ENCODE measurements at regions not wholly inside any gene's neighbourhood (a gene's known extent, or its start where the extent isn't known, plus 50 kb on each side); places are given as distances from the start of the nearest gene placed in this dataset.

DNA sequence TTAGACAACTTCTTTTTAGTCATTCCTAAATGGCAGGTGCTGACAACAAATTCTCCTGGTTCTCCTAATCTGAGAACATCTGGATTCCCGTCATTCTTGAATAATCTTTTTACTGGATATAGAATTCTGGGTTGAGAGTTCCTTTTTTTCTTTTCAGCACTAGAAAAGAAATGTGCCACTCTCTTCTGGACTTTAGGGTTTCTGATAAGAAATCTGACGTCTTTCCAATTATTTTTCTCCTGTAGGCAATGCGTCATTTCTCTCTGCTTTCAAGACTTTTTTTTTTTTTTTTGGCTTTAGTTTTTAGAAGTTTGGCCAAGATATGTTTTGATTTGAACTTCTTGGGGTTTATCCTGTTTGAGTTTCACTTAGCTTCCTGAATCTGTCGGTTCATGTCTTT, 66.1 kb upstream of the RNF24 start:
- TF ChIP-seq, protein P1, sequence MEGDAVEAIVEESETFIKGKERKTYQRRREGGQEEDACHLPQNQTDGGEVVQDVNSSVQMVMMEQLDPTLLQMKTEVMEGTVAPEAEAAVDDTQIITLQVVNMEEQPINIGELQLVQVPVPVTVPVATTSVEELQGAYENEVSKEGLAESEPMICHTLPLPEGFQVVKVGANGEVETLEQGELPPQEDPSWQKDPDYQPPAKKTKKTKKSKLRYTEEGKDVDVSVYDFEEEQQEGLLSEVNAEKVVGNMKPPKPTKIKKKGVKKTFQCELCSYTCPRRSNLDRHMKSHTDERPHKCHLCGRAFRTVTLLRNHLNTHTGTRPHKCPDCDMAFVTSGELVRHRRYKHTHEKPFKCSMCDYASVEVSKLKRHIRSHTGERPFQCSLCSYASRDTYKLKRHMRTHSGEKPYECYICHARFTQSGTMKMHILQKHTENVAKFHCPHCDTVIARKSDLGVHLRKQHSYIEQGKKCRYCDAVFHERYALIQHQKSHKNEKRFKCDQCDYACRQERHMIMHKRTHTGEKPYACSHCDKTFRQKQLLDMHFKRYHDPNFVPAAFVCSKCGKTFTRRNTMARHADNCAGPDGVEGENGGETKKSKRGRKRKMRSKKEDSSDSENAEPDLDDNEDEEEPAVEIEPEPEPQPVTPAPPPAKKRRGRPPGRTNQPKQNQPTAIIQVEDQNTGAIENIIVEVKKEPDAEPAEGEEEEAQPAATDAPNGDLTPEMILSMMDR (IDR thresholded peaks at IDR 0.05 in 8 of 11, conservative IDR thresholded peaks at IDR 0.05 in 3 of 11): no peak
- no peak for TF ChIP-seq POLR2AphosphoS5 (IDR thresholded peaks at IDR 0.05)
- no peak for TF ChIP-seq POLR2A (IDR thresholded peaks at IDR 0.05)

All from spleen (tissue), 7 donors.